Smooth muscle cell of the brain vasculature (primary cell): ENCODE measurements at regions not wholly inside any gene's neighbourhood (a gene's known extent, or its start where the extent isn't known, plus 50 kb on each side); places are given as distances from the start of the nearest gene placed in this dataset.
"Not testable (repeated sequence)": the region's sequence is repeated elsewhere in the genome, so short reads cannot be mapped to it uniquely, and the experiment has no call there.

Experiments
- DNase-seq: peaks from one replicate; pipeline ENCODE4 v3.0.0-alpha.2; 2012; ENCODE audit warnings: low read depth, low spot score

DNA sequence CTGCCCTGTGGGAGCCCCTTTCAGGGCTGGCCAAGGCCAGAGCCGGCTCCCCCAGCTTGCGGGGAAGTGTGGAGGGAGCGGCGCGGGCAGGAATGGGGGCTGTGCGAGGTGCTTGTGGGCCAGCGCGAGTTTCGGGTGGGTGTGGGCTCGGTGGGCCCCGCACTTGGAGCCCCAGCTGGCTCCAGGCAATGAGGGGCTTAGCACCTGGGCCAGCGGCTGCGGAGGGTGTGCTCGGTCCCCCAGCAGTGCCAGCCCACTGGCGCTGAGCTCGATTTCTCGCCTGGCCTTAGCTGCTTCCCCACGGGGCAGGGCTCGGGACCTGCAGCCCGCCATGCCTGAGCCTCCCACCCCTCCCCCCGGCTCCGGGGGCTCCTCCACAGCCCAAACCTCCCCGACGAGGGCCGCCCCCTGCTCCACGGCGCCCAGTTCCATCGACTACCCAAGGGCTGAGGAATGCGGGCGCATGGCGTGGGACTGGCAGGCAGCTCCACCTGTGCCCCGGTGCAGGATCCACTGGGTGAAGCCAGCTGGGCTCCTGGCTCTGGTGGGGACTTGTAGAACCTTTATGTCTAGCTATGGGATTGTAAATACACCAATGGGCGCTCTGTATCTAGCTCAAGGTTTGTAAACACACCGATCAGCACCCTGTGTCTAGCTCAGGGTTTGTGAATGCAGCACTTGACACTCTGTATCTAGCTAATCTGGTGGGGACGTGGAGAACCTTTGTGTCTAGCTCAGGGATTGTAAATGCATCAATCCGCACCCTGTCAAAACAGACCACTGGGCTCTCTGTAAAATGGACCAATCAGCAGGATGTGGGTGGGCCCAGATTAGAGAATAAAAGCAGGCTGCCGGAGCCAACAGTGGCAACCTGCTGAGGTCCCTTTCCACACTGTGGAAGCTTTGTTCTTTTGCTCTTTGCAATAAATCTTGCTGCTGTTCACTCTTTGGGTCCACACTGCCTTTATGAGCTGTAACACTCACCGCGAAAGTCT lies 1379.1 kb downstream of the RAPGEF2 start:
- not testable (repeated sequence) for DNase-seq

DNA sequence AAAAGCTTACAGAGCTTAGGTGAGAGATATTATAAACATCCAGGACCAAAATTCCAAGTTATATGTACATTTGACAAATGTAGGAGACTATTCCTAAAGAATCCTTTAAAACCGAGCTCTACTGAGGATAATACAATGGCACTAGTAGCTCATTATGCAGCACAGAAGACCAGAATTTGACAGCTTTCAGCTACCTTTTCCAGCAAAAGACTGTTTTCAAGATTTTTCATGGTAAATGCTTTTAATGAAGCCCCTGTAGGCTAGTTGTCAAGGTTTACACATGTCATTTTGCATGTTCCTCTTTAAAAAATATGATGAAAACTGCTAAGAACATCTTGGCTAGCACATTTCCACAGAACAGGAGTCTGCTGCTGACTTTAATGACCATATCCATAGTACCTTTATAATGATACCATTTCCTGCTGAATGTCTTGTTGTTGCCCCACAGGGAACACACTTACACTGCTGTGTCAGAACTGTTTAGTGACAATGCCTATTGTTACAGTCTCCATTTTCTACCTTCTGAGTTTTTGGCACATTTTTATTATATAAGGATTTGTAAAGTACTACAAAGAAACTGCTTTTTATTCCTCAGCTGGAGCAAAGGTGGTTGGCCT lies 1382.3 kb downstream of the RAPGEF2 start:
- DNase-seq: no peak

DNA sequence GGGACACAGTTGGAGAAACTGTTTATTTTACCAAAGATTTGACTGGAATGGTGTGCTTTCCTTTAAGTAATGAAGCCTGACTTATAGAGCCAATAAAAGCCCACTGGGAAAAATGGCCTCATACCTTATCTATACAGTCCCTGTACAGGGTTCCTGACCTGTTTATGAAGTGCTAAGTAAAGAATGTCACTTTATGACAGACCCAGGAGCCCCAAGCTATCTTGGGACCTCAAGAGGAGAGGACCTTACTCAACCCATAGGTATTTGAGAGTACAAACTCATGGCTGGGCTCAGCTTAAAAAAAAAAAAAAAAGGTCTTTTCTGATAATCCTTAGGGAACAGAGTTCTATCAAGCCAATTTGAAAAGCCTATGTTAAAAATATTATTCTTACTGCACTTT lies 1389.3 kb downstream of the RAPGEF2 start:
- DNase-seq: no peak

GRCh38 chr4:160493206-160493605 lies 1390.3 kb downstream of the RAPGEF2 start:
- no peak for DNase-seq

DNA sequence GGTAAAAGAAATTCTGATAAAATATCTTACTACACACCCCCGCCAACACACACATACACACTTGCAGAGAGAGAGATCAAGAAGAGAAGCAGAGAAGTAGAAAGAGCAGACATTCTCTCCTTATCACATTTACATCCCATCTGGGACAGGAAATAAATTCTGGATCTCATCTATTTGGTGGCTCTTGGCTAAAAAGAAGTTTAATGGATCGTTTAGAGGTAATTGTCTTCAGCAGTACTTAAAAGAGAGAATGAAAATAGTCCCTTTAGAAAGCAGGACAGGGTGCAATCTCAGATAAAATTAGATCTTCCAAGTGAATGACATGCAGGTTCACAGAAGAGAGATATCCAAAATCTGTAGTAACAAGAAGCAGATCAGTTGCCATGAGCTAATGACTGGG lies 1392.5 kb downstream of the RAPGEF2 start:
- DNase-seq: no peak

GRCh38 chr4:160498211-160498610 lies 1395.3 kb downstream of the RAPGEF2 start:
- no peak for DNase-seq

GRCh38 chr4:160505724-160506123 lies 1402.8 kb downstream of the RAPGEF2 start:
- no peak for DNase-seq

GRCh38 chr4:160510928-160511327 lies 1408.0 kb downstream of the RAPGEF2 start:
- no peak for DNase-seq

- no peak for DNase-seq
These were observed 1411.2 kb downstream of the RAPGEF2 start for GRCh38 chr4:160514126-160514525.

- DNase-seq: no peak
These were observed 1420.4 kb downstream of the RAPGEF2 start for GRCh38 chr4:160523231-160523630.

DNA sequence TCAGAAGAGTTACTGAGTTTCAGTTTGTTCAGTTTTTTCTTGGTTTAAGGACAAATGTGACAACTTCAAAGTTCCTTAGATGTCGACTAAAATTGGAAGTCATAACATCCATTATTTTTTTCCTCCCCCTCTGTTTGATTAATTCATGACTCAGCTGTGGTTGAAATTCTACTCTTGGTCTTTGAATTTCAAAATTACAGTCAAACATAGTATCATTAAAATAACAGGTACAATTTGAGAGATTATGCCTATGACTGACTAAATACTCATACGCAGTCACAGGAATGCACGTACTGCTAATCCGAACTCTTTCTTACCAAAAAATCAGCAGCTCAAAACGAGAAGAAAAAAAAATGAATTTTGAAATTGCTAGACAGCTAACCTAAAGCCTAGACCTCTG lies 1434.8 kb downstream of the RAPGEF2 start:
- DNase-seq: no peak

DNA sequence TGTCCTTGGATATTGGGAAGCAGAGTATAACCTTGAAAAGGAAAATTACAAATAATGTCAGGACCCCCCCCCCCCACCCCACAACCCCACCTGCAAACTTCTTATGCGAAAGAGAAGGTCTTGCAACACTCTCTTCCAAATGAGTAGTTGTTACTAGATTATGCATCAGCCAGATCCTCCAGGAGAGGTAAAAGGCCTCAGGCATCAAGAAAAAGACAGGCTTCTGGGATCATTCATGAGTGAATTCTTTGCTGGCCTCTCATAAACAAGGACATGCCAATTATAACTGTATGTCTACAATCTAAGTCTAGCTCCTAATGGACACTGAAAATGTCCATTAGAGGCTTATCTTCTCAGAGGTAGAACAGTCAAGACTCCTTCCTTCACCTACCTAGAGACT lies 1443.3 kb downstream of the RAPGEF2 start:
- DNase-seq: no peak

DNA sequence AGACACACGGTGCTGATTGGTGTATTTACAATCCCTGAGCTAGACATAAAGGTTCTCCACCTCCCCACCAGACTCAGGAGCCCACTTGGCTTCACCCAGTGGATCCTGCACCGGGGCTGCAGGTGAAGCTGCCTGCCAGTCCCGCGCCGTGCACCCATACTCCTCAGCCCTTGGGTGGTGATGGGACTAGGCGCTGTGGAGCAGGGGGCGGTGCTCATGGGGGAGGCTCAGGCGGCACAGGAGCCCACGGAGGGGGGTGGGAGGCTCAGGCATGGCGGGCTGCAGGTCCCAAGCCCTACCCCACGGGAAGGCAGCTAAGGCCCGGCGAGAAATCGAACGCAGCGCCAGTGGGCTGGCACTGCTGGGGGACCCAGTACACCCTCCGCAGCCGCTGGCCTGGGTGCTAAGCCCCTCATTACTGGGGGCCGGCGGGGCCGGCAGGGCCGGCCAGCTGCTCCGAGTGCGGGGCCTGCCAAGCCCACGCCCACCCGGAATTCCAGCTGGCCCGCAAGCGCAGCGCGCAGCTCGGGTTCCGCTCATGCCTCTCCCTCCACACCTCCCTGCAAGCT lies 1447.2 kb downstream of the RAPGEF2 start:
- DNase-seq: not testable (repeated sequence)

DNA sequence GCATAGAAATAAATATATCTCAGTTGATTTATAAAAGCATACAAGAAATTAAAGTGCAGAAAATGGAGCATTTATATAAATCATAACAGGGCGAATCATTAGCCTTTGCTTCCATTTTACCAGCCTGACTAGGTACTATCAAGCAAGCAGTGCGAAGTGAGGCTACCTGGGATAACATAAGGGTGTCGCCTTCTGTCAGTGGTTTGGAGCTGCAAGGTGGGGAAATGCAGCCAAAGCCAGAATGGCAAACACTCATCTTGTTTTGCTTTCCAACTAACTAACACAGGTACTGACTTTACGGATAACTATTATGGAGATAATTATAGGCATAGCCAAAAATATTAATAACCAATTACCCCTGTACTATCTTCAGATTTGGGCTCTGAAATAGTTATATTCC lies 1459.8 kb downstream of the RAPGEF2 start:
- DNase-seq: no peak

DNA sequence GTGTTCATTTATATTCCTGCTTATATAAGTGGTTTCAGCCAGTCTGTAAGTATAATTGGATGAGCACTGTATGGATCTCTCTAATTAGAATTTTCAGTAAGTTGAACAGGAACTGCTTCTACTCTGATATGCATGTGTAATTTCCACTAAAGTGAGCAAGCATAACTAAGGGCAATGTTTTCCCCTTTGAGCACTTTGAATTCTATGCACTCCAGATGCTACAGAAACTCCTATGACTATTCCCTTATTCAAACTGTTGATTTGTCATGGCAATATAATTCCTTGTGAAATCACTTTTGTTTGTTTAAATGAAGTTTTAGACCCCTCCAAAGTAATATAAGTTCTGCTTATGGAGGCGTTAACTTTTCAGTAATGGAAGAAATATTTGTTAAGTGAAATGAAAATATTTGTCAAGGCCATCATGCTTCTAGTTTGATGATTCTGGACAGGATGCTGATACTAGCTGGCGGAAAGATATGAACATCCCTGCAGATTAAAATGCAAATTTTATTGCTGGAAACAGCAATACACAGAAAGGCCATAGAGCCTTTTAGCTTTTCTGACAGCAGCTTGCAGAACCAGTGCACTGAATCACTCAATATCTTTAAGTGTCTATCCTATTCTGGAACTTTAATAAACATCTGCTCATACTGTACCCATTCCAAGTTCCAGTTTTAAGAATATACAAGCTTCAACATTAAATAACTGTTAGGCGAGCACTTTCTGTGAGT lies 1460.8 kb downstream of the RAPGEF2 start:
- no peak for DNase-seq

DNA sequence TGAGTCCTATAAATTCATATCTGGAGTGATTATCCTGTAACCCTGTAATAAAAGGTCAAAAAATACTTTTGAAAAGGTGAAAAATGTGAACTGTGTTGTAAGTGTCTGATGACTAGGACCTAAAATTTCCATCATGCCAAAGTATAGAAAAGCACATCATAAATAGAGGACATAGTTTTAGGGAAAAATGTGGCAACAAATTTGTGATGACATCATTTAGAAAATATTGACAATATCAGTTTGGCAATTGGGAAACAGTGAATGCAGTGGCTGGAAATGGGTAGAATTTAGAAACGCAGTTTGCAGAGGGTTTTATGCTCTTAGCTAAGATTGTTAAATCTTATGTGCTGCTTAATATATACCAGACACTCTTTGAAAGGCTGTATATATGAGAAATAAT lies 1464.8 kb downstream of the RAPGEF2 start:
- no peak for DNase-seq

- DNase-seq: no peak
These were observed 1467.4 kb downstream of the RAPGEF2 start for GRCh38 chr4:160570271-160570670.

DNA sequence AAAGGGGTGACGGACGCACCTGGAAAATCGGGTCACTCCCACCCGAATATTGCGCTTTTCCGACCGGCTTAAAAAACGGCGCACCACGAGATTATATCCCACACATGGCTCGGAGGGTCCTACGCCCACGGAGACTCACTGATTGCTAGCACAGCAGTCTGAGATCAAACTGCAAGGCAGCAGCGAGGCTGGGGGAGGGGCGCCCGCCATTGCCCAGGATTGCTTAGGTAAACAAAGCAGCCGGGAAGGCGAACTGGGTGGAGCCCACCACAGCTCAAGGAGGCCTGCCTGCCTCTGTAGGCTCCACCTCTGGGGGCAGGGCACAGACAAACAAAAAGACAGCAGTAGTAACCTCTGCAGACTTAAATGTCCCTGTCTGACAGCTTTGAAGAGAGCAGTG lies 1471.4 kb downstream of the RAPGEF2 start:
- DNase-seq: not testable (repeated sequence)

DNA sequence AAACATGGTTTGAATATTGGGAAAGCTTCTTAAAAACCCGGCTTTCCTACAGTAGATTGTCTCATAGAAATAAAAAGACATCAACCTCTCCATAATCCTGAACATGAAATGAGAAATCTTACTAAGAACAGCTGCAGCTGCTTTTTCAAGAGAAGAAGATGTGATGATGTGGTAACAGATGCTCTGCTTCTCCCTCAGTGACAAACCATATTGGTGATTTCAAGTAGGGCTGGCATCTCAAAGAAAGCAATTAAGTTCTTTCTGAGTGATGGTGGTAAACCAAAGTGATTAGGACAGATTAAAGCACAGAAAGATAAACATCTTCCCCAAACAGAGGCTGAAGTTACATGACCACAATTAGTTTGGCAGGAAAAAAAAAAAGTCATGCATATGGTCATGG lies 1477.7 kb downstream of the RAPGEF2 start:
- DNase-seq: no peak

DNA sequence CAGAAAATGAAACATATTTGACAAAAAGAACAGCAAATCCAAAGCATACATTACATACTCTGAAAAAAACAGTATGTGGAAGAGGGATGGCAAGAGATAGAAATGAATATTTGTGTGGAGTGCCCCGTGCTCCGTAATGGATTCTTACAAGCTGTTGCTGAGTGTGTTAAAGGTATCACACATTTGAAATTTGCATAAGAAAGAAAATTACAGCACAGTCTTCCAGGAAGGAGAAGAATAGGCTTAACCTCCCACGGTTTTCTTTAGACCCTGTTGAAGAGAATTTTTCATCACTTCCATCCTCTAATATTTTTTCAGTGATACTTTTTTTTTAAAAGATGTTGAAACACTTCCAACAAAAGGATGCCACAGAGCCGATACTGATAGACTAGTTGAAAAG lies 1489.4 kb downstream of the RAPGEF2 start:
- no peak for DNase-seq

DNA sequence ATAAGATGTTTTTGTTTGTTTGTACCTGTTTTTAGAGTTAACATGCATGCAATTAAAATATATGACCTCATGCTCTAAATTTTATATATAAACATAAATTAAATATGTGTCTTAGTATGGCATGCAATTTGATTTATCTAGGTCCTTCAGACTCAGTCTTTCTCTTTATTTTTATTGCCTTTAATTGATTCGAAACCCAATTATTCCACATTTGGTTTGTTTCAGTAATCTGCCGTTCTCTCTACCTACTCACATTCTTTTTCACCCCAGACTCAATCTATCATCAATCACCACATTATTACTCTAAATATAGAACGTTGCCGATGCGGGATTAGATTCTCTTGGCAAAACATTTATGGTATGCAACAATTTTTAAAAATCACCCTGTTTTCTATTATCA lies 1492.8 kb downstream of the RAPGEF2 start:
- no peak for DNase-seq

DNA sequence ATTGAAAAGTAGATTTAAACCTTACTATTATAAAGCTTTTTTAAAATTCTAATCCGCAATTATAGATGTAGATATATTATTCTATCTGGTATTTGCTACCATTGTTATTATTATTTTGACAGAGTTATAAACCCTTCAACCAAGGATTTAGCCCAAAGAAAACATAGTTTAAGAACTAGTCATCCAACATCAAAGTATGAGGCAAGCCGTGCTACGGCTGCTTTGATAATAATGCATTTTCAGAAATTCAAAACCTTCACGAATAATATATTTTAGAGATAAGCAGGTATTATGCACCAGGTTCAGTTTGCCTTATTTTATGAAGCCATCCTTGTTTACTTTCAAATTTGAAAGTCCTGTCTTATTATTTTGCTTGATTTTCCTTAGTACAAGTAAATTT lies 1501.7 kb downstream of the RAPGEF2 start:
- no peak for DNase-seq
